Keratinocyte (primary cell): ENCODE measurements at regions not wholly inside any gene's neighbourhood (a gene's known extent, or its start where the extent isn't known, plus 50 kb on each side); places are given as distances from the start of the nearest gene placed in this dataset.

Experiments
- DNase-seq: peaks from one replicate; pipeline ENCODE4 v3.0.0-alpha.2; 2011; ENCODE audit warnings: low read depth, missing footprints, low spot score
- FAIRE-seq: peaks from 2 replicates; lab custom pipeline; 2011; peaks lifted over from hg19 to GRCh38; lab: Jason Lieb, UNC
- H2AFZ ChIP-seq: 2 replicates; pipeline ENCODE4 v1.6.0; 2012; ENCODE audit warnings: low read length, control low read depth, inconsistent platforms; ENCODE audit not compliant: control insufficient read depth
- H3K27ac ChIP-seq: 2 replicates; pipeline ENCODE4 v1.5.1; 2011; ENCODE audit warnings: low read length; ENCODE audit not compliant: control insufficient read depth, insufficient read depth
- H3K27me3 ChIP-seq: 3 replicates; pipeline ENCODE4 v1.6.0; 2011; ENCODE audit warnings: low read length; ENCODE audit not compliant: control insufficient read depth, insufficient read depth; ENCODE audit errors: extremely low read depth
- H3K36me3 ChIP-seq, 2 experiments: 2 replicates in 1 of 2; 3 replicates in 1 of 2; pipeline ENCODE4 v1.5.1; 2011; ENCODE audit warnings: low read length in 2 of 2, mild to moderate bottlenecking in 1 of 2; ENCODE audit not compliant: control insufficient read depth in 2 of 2, insufficient read depth in 2 of 2; ENCODE audit errors: extremely low read depth in 1 of 2
- H3K4me1 ChIP-seq: 3 replicates; pipeline ENCODE4 v1.5.1; 2011; ENCODE audit warnings: low read length; ENCODE audit not compliant: control insufficient read depth, insufficient read depth; ENCODE audit errors: extremely low read depth
- H3K4me2 ChIP-seq: 3 replicates; pipeline ENCODE4 v1.6.0; 2011; ENCODE audit warnings: low read depth, low read length; ENCODE audit not compliant: control insufficient read depth, insufficient read depth; ENCODE audit errors: extremely low read depth
- H3K4me3 ChIP-seq, 3 experiments: fragments of 200-600 bp in 1 of 3; sonication (generic) in 1 of 3; 2 replicates in 2 of 3; 3 replicates in 1 of 3; pipeline ENCODE4 v1.5.1; 2011 to 2016; ENCODE audit warnings: low read length in 3 of 3, mild to moderate bottlenecking in 3 of 3, control low read depth in 2 of 3, inconsistent platforms in 1 of 3, low read depth in 1 of 3, mixed read lengths in 1 of 3, mixed run types in 1 of 3, moderate library complexity in 1 of 3; ENCODE audit not compliant: control insufficient read depth in 2 of 3, insufficient read depth in 2 of 3; ENCODE audit errors: extremely low read depth in 1 of 3
- H3K79me2 ChIP-seq: 2 replicates; pipeline ENCODE4 v1.6.0; 2012; ENCODE audit warnings: low read length; ENCODE audit not compliant: control insufficient read depth, insufficient read depth
- H3K9ac ChIP-seq: 3 replicates; pipeline ENCODE4 v1.6.0; 2011; ENCODE audit warnings: low read length; ENCODE audit not compliant: control insufficient read depth, insufficient read depth; ENCODE audit errors: extremely low read depth
- H3K9me1 ChIP-seq: 3 replicates; pipeline ENCODE4 v1.6.0; 2011; ENCODE audit warnings: low read length; ENCODE audit not compliant: control insufficient read depth, insufficient read depth; ENCODE audit errors: extremely low read depth
- H3K9me3 ChIP-seq: 2 replicates; pipeline ENCODE4 v1.5.1; 2012; ENCODE audit warnings: low read depth, low read length; ENCODE audit not compliant: control insufficient read depth
- H4K20me1 ChIP-seq: 3 replicates; pipeline ENCODE4 v1.6.0; 2011; ENCODE audit warnings: low read length; ENCODE audit not compliant: control insufficient read depth, insufficient read depth; ENCODE audit errors: extremely low read depth
- CTCF ChIP-seq, 3 experiments: IDR thresholded peaks in 1 of 3; conservative IDR thresholded peaks in 1 of 3; optimal IDR thresholded peaks in 1 of 3; 2 replicates in 2 of 3; 3 replicates in 1 of 3; pipeline versions ENCODE3 to v1.5.1; 2011; ENCODE audit warnings: low read length in 3 of 3, mild to moderate bottlenecking in 3 of 3, moderate library complexity in 2 of 3, control low read depth in 1 of 3, inconsistent platforms in 1 of 3; ENCODE audit not compliant: insufficient read depth in 2 of 3; ENCODE audit errors: extremely low read depth in 1 of 3
- EZH2 ChIP-seq: IDR thresholded peaks from one replicate; pipeline ENCODE4 v1.6.1; 2012; ENCODE audit warnings: inconsistent platforms, mild to moderate bottlenecking, low read length, moderate library complexity
- dilution Hi-C: fragments of 300-500 bp; cut with MboI; formaldehyde crosslinking; loops from one replicate; pipeline ENCODE4 v1.7.0; 2020; ENCODE audit warnings: low sequenced_read_pairs; ENCODE audit not compliant: extremely low pct_ligation_motif_present

GRCh38 chr5:22985446-22985845, 132.3 kb upstream of the CDH12 start:
- no peak overlapping the region for H3K4me3 ChIP-seq
- no peak for FAIRE-seq
- no peak overlapping the region for H3K4me2 ChIP-seq
- no peak overlapping the region for H2AFZ ChIP-seq
- no peaks in the 10 kb centered on the region for H3K9me1 ChIP-seq
- no peaks in the 10 kb centered on the region for H3K9me3 ChIP-seq
- H4K20me1 ChIP-seq, result no peaks in the 10 kb centered on the region
- H3K27ac ChIP-seq, result no peak overlapping the region
- H3K79me2 ChIP-seq, result no peaks in the 10 kb centered on the region
- H3K9ac ChIP-seq, result no peak overlapping the region
- H3K4me1 ChIP-seq, result no peaks in the 10 kb centered on the region
- H3K27me3 ChIP-seq, result no peaks in the 10 kb centered on the region
- H3K36me3 ChIP-seq, result no peaks in the 10 kb centered on the region
- no peak for DNase-seq
- dilution Hi-C loops, result no loop called here
- TF ChIP-seq CTCF (optimal IDR thresholded peaks at IDR 0.05 in 1 of 3, IDR thresholded peaks at IDR 0.05 in 1 of 3, conservative IDR thresholded peaks at IDR 0.05 in 1 of 3; ENCODE audit: extremely low read depth in 1 of 3, insufficient read depth in 2 of 3, low read length in 3 of 3), result no peak

- DNase-seq (no peak), FAIRE-seq (no peak)
- H2AFZ ChIP-seq, result no peak overlapping the region
- H3K4me1 ChIP-seq, result no peaks in the 10 kb centered on the region
- H3K9me3 ChIP-seq, result no peaks in the 10 kb centered on the region
- no peaks in the 10 kb centered on the region for H3K9me1 ChIP-seq
- no peaks in the 10 kb centered on the region for H3K79me2 ChIP-seq
- no peak overlapping the region for H3K4me2 ChIP-seq
- H4K20me1 ChIP-seq, result no peaks in the 10 kb centered on the region
- H3K9ac ChIP-seq, result no peak overlapping the region
- no peaks in the 10 kb centered on the region for H3K27me3 ChIP-seq
- no peak for TF ChIP-seq EZH2
- no peak for TF ChIP-seq CTCF (optimal IDR thresholded peaks at IDR 0.05 in 1 of 3, IDR thresholded peaks at IDR 0.05 in 1 of 3, conservative IDR thresholded peaks at IDR 0.05 in 1 of 3; ENCODE audit: extremely low read depth in 1 of 3, insufficient read depth in 2 of 3, low read length in 3 of 3)
- no peaks in the 10 kb centered on the region for H3K36me3 ChIP-seq
- dilution Hi-C loops, result no loop called here
- H3K4me3 ChIP-seq, result no peak overlapping the region
- no peak overlapping the region for H3K27ac ChIP-seq
These were observed 117.9 kb upstream of the CDH12 start for GRCh38 chr5:22970956-22971618.
